ENCODE measurements at regions not wholly inside any gene's neighbourhood (a gene's known extent, or its start where the extent isn't known, plus 50 kb on each side); places are given as distances from the start of the nearest gene placed in this dataset.

DNA sequence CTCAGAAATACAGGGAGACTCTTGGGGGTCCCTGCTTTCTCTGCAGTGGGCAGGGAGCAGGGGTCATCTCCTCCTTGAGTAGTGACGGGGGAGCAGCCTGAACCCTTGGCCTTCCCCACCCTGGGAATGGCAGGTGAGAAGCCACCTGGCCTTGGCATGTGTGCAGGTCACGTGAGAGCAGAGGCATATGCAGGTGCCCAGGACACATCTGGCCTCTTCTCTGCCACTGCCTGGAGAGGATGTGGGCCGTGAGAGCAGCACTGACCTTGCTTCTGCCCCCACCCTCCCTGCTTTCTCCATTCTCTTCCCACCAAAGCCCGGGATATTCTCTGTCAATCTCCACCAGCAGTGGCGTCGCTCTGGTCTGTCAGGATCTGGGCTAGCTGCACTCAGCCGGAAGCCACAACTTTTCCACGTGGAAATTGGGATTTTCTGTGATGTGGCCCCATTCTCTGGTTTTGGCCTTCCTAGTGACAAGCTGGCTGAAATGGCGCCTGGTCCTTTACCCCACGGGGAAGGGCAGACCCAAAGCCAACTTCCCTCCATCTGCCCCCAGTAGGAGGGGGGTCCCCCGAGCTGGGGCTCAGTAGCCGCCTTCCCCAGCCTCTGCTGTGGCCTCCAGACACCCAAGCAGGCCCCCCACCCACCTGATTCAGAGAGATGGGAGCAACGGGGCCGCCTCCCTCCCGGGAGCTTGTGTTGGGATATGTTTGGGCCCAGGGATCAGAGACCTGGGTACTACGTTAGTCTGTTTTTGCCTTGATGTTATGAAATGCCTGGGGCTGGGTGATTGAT is 70.4 kb upstream of the FCN1 start:
- H3K79me2 ChIP-seq (ENCODE audit: control insufficient read depth, insufficient read depth, low read length) = no peaks in the 10 kb centered on the region
- ChIA-PET POLR2A (no interaction called here), CTCF (no interaction called here), RAD21 (ENCODE audit: unreplicated experiment) (no interaction called here), SMC1A (ENCODE audit: uncharacterized antibody, unreplicated experiment) (no interaction called here)
- FAIRE-seq (no peak), DNase-seq (ENCODE audit: low read depth, low spot score) (no peak), ATAC-seq (no peak)
- H3K4me1 ChIP-seq (ENCODE audit: control insufficient read depth, insufficient read depth, low read length) = no peaks in the 10 kb centered on the region
- H3K27me3 ChIP-seq (replicated peaks in 1 of 2; ENCODE audit: control insufficient read depth in 2 of 2, insufficient read depth in 2 of 2, low read length in 1 of 2) = no peaks in the 10 kb centered on the region
- no TSS peak for BruUV-seq (replicated peaks)
- H3K36me3 ChIP-seq (ENCODE audit: control insufficient read depth in 2 of 2, insufficient read depth in 2 of 2, low read length in 1 of 2) = no peaks in the 10 kb centered on the region
- H3K27ac ChIP-seq (ENCODE audit: control insufficient read depth, insufficient read depth) = no peak overlapping the region
- H3K4me2 ChIP-seq (ENCODE audit: control insufficient read depth, insufficient read depth) = no peak overlapping the region
- H3K9ac ChIP-seq (ENCODE audit: control insufficient read depth, insufficient read depth, low read length) = no peak overlapping the region
- intact Hi-C loops (cut with micrococcal nuclease; ENCODE audit: unreplicated experiment) (loop anchor here (5.0 kb wide), 1 partner anchor 131 kb away; no protein-coding TSS in a partner anchor), in situ Hi-C loops (cut with MboI) (no loop called here)
- TF ChIP-seq FOXK2 (IDR thresholded peaks at IDR 0.05) (no peak), PAX5 (IDR thresholded peaks at IDR 0.05; ENCODE audit: borderline replicate concordance, low read depth, low read length) (no peak), RAD51 (IDR thresholded peaks at IDR 0.05) (no peak), MEF2A (IDR thresholded peaks at IDR 0.05; ENCODE audit: insufficient read depth, low read depth, low read length) (no peak), SPI1 (IDR thresholded peaks at IDR 0.05; ENCODE audit: borderline replicate concordance, insufficient read depth, low read depth, low read length) (no peak), CREM (IDR thresholded peaks at IDR 0.05; ENCODE audit: low read depth) (no peak), HDGF (IDR thresholded peaks at IDR 0.05) (no peak), SMARCA5 (IDR thresholded peaks at IDR 0.05) (no peak)
- H4K20me1 ChIP-seq (ENCODE audit: control insufficient read depth, insufficient read depth) = no peaks in the 10 kb centered on the region
- peaks cover 5% of the 10 kb centered on the region; the same call in 2 of the 3 replicates for H3K9me3 ChIP-seq (replicated peaks; ENCODE audit: control insufficient read depth, insufficient read depth, low read length)
- H3K4me3 ChIP-seq = no peak overlapping the region
- no peak overlapping the region for H2AFZ ChIP-seq (ENCODE audit: control insufficient read depth, low read depth, low read length)
- WGBS (ENCODE audit: insufficient coverage, insufficient replicate concordance, low lambda C conversion rate, missing lambda C conversion rate) = 18% methylated on average over 16 of the region's 16 CpGs

DNA sequence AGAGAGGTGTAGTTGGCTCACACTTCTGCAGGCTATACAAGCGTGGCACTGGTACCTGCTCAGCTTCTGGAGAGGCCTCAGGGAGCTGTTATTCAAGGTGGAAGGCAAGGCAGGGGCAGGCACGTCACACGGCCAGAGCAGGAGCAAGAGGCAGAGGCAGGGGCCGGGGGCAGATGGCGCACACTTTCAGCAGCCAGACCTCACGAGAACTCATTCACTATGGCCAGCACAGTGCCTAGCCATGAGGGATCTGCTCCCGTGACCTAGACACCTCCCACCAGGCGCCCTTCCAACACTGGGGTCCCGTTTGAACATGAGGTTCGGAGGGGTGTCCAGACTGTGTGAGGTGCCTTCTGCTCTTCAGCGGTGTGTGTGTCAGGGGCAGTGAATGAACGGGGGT is 71.0 kb upstream of the FCN1 start:
- ChIA-PET RAD21 (ENCODE audit: unreplicated experiment) (no interaction called here), SMC1A (ENCODE audit: uncharacterized antibody, unreplicated experiment) (no interaction called here), CTCF (no interaction called here), POLR2A (no interaction called here)
- intact Hi-C loops (cut with micrococcal nuclease; ENCODE audit: unreplicated experiment) (loop anchor here (5.0 kb wide), 1 partner anchor 131 kb away; no protein-coding TSS in a partner anchor), in situ Hi-C loops (cut with MboI) (no loop called here)
- 16% methylated on average over 12 of the region's 12 CpGs for WGBS (ENCODE audit: insufficient coverage, insufficient replicate concordance, low lambda C conversion rate, missing lambda C conversion rate)
- no peak for FAIRE-seq
- Histone ChIP-seq H3K4me3 (no peak overlapping the region), H3K4me2 (ENCODE audit: control insufficient read depth, insufficient read depth) (no peak overlapping the region), H3K9ac (ENCODE audit: control insufficient read depth, insufficient read depth, low read length) (no peak overlapping the region), H2AFZ (ENCODE audit: control insufficient read depth, low read depth, low read length) (no peak overlapping the region), H3K79me2 (ENCODE audit: control insufficient read depth, insufficient read depth, low read length) (no peaks in the 10 kb centered on the region), H3K36me3 (ENCODE audit: control insufficient read depth in 2 of 2, insufficient read depth in 2 of 2, low read length in 1 of 2) (no peaks in the 10 kb centered on the region), H4K20me1 (ENCODE audit: control insufficient read depth, insufficient read depth) (no peaks in the 10 kb centered on the region), H3K27ac (ENCODE audit: control insufficient read depth, insufficient read depth) (no peak overlapping the region), H3K4me1 (ENCODE audit: control insufficient read depth, insufficient read depth, low read length) (no peaks in the 10 kb centered on the region), H3K9me3 (replicated peaks; ENCODE audit: control insufficient read depth, insufficient read depth, low read length) (peaks cover 5% of the 10 kb centered on the region; the same call in 2 of the 3 replicates), H3K27me3 (replicated peaks in 1 of 2; ENCODE audit: control insufficient read depth in 2 of 2, insufficient read depth in 2 of 2, low read length in 1 of 2) (no peaks in the 10 kb centered on the region)
- DNase-seq (ENCODE audit: low read depth, low spot score) = no peak
- BruUV-seq (replicated peaks) = no TSS peak
- ATAC-seq = no peak
- TF ChIP-seq STAT1 (conservative IDR thresholded peaks at IDR 0.05) = no peak
- no peak for TF ChIP-seq SRF (IDR thresholded peaks at IDR 0.05; ENCODE audit: low read depth in 2 of 2, low read length in 2 of 2)
- no peak for TF ChIP-seq ZNF24 (IDR thresholded peaks at IDR 0.05)
- no peak for TF ChIP-seq SMARCA5 (IDR thresholded peaks at IDR 0.05)
- TF ChIP-seq PML (IDR thresholded peaks at IDR 0.05; ENCODE audit: low read length) = no peak
- TF ChIP-seq CHD2 (IDR thresholded peaks at IDR 0.05; ENCODE audit: borderline replicate concordance, low read depth, low read length) = no peak
- TF ChIP-seq, protein P1, sequence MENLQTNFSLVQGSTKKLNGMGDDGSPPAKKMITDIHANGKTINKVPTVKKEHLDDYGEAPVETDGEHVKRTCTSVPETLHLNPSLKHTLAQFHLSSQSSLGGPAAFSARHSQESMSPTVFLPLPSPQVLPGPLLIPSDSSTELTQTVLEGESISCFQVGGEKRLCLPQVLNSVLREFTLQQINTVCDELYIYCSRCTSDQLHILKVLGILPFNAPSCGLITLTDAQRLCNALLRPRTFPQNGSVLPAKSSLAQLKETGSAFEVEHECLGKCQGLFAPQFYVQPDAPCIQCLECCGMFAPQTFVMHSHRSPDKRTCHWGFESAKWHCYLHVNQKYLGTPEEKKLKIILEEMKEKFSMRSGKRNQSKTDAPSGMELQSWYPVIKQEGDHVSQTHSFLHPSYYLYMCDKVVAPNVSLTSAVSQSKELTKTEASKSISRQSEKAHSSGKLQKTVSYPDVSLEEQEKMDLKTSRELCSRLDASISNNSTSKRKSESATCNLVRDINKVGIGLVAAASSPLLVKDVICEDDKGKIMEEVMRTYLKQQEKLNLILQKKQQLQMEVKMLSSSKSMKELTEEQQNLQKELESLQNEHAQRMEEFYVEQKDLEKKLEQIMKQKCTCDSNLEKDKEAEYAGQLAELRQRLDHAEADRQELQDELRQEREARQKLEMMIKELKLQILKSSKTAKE (IDR thresholded peaks at IDR 0.05; ENCODE audit: low read depth, poor library complexity, severe bottlenecking) = no peak
- TF ChIP-seq, protein P2, sequence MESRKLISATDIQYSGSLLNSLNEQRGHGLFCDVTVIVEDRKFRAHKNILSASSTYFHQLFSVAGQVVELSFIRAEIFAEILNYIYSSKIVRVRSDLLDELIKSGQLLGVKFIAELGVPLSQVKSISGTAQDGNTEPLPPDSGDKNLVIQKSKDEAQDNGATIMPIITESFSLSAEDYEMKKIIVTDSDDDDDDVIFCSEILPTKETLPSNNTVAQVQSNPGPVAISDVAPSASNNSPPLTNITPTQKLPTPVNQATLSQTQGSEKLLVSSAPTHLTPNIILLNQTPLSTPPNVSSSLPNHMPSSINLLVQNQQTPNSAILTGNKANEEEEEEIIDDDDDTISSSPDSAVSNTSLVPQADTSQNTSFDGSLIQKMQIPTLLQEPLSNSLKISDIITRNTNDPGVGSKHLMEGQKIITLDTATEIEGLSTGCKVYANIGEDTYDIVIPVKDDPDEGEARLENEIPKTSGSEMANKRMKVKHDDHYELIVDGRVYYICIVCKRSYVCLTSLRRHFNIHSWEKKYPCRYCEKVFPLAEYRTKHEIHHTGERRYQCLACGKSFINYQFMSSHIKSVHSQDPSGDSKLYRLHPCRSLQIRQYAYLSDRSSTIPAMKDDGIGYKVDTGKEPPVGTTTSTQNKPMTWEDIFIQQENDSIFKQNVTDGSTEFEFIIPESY (IDR thresholded peaks at IDR 0.05) = no peak
